HG03571 (cell line): ENCODE measurements at regions not wholly inside any gene's neighbourhood (a gene's known extent, or its start where the extent isn't known, plus 50 kb on each side); places are given as distances from the start of the nearest gene placed in this dataset.

ENCODE experiments used
- ATAC-seq: cut with Tn5 transposase; IDR thresholded peaks from one replicate; pipeline ENCODE4 v1.9.1; 2021; ENCODE audit not compliant: unreplicated experiment

DNA sequence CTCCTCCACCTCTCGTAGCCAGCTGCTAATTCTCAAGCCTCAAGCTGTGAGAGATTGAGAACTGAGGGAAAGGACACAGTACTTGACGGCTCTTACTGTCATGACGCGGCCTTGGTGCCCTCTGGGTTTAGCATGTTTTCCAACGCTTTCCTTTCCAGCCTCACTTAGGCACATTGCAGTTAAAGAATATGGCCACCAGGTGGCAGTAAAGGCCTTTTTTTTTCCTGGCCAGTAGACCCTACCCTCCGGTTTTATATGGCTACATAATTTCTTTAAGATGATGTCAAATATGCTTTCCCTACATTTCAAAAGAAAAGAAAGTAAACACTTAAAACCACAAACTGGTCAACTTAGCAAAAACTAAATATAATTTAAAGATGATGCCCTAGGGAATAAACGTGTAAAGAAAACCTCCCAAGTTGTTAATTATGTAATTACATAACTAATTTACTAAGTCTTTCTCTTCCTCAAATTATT, 56.8 kb upstream of the PRDX6 start:
- no peak for ATAC-seq

- no peak for ATAC-seq
Observed at GRCh38 chr1:173421286-173421685, 55.8 kb upstream of the PRDX6 start.

GRCh38 chr1:173421789-173422188, 55.3 kb upstream of the PRDX6 start:
- no peak for ATAC-seq

DNA sequence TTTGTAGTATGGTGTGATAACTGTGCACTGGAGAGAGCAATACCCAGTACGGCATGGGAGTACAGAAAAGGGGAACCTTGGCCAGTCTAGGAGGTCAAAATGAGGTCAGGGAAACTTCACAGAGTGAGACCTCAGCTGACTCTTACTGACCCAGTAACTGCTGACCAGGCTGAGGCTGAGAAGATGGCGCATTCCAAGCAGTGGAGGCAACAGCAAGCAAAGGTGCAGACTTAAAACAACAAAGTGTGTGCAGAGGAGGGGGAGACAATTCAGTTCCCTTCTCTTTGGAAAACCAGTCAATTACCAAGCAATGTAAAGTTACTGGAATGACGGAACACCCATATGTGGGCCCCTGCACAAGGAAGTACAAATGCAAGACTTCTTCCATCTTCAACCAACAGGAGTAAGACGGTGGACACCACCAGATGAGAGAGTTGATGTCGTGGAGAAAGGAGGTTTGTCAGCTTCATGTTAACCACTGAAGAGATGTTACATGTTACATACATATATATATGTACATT, 54.6 kb upstream of the PRDX6 start:
- ATAC-seq, result no peak

- no peak for ATAC-seq
Observed at GRCh38 chr1:173423291-173423690, 53.8 kb upstream of the PRDX6 start.

GRCh38 chr1:173424143-173424542, 53.0 kb upstream of the PRDX6 start:
- ATAC-seq, result no peak

DNA sequence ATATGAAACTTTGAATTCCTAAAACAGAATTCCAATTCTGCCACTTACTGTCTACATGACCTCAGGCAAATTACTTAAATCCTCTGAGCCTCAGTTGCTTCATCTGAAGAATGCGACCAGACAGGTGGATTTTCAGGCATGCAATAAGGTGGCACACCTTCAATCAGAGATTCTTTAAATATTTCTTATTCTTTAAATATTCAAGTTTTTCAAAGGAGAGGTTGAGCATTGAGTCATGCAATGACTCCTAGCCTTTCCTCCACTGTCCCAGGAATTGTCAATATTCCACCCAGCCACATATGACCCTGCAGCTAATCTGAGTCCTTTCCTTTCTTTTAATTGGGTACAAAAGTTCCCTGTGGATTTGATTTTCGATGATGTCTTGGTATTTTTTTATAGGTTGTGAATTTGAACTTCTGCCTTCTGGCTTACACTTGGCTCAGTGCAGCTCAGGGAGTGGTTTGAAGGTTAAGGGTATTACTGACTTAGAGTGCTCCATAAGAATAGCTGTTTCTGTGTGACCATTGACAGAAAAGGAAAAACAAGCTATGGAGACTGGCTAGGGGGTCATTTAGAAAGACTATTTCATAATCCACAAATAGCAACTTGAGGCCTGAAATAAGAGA, 52.2 kb upstream of the PRDX6 start:
- ATAC-seq, result no peak

GRCh38 chr1:173426057-173426456, 51.1 kb upstream of the PRDX6 start:
- ATAC-seq, result no peak

- no peak for ATAC-seq
Observed at GRCh38 chr1:173427146-173428054, 49.7 kb upstream of the PRDX6 start.
